ENCODE measurements at regions not wholly inside any gene's neighbourhood (a gene's known extent, or its start where the extent isn't known, plus 50 kb on each side); places are given as distances from the start of the nearest gene placed in this dataset.

- TF ChIP-seq, protein P1, sequence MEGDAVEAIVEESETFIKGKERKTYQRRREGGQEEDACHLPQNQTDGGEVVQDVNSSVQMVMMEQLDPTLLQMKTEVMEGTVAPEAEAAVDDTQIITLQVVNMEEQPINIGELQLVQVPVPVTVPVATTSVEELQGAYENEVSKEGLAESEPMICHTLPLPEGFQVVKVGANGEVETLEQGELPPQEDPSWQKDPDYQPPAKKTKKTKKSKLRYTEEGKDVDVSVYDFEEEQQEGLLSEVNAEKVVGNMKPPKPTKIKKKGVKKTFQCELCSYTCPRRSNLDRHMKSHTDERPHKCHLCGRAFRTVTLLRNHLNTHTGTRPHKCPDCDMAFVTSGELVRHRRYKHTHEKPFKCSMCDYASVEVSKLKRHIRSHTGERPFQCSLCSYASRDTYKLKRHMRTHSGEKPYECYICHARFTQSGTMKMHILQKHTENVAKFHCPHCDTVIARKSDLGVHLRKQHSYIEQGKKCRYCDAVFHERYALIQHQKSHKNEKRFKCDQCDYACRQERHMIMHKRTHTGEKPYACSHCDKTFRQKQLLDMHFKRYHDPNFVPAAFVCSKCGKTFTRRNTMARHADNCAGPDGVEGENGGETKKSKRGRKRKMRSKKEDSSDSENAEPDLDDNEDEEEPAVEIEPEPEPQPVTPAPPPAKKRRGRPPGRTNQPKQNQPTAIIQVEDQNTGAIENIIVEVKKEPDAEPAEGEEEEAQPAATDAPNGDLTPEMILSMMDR (conservative IDR thresholded peaks at IDR 0.05; ENCODE audit: low read depth, low read length), result no peak
- TF ChIP-seq EZH2phosphoT487 (IDR thresholded peaks at IDR 0.05; ENCODE audit: borderline replicate concordance, low read length) (no peak), EZH2 (IDR thresholded peaks at IDR 0.05; ENCODE audit: low read length, unreplicated experiment) (no peak)
Observed at GRCh38 chr12:93185369-93185741, 192.4 kb upstream of the NUDT4 start.

Data from PC-3 (cell line).